EL (cell line): ENCODE measurements at regions not wholly inside any gene's neighbourhood (a gene's known extent, or its start where the extent isn't known, plus 50 kb on each side); places are given as distances from the start of the nearest gene placed in this dataset.
A peak's percentile ranks its signal among the peaks of the same experiment; 100 is the strongest.

Source experiments
- DNase-seq: peaks from one replicate; pipeline ENCODE4 v3.0.0-alpha.2; 2016

DNA sequence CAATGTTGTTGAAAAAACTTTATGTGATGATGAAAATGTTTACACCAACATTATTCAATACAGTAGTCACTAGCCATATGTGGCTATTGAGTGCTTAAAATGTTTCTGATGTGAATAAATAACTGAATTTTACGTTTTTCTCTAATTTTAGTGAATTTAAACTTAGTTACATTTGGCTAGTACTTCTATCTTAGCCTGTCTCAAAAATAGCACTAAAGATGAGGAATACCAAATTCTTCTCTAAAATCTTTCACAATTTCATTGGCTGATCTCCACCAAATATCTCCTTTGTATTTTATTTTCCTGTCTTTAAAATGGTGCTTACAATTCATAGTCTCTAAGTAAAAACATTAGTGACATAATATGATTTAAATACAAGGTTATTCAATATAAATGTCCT lies 83.7 kb upstream of the RND3 start:
- DNase-seq: no peak

DNA sequence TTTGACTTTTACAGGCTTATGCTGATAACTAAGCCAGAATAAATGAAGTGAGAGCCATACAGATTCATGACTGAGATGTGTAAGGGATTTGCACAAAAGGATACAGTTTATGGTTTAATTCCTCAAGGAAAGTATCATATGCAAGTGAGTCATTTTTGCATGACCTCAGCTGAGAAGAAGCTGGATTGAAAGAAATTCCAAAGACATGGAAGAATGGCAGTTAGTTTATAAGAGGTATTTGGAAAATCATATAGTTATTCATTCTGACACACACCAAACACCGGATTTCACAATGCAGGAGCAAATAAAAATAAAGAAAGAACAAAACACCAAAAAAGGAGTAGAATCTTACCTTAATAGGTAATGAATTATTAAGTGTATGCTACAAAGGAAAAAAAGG lies 83.2 kb upstream of the RND3 start:
- peak; percentile 93 for DNase-seq

DNA sequence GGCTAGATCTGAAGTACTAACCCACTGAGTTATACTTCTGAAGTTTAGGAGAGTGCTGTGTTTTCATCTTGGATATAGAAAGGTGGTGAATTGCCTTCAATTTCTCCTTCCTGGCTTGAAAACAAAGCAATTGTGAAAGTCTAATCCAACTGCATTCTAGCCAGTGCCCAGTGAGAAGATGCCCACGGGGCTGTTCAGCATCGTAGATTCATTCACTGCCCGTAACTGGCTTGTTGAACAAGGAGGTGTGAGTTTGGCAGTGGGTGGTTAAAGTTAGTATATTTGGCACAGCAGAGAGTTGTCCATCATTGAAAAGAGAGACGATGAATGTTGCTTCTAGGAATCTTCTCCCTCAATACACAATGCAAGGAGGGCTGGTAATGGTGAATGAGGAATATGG lies 82.3 kb upstream of the RND3 start:
- DNase-seq: no peak

DNA sequence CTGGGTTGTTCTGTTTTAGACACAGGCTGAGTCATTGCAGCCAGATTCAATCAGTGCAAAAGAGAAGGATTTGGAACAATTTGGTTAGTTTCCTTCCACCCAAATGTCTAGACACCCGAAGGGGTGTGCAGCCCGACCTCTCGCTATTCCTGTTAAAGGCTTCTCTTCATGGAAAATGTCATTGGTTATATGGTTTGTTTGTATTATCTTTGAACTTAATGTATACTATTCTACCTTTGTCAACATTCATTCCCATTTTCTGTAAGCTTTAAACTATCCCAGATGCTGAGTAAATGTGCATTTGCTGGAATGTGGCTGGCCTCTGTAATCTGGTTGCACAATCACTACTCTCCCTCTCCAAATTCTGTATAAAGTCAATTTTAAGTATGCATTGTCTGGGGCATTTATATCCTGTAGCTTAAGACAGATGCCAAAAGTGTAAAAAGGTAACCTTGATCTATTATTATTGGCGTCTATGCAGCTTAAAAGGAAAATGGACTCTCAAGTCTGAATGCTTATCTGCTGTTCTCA lies 80.4 kb upstream of the RND3 start:
- DNase-seq: peak; percentile 59

GRCh38 chr2:150566289-150566688 lies 78.8 kb upstream of the RND3 start:
- no peak for DNase-seq

DNA sequence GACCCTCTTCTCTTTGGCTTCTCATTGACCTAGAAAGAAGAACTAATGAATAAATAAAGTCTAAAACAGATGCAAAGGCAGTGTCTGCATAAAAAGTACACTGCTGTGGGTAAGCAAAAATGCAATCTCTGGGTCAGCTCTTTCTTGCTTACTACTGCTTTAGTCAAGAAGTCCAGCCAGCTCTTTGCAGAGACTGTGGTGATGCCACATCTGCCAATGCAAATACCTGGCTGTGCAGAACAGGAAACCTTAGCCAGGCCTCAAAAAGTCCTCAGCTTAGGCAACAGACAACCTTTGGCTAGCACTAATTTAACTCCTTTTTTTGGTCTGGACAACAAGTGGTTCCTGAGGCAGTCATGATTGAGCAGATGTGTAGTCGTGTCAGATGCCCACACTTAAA lies 73.6 kb upstream of the RND3 start:
- DNase-seq: no peak

DNA sequence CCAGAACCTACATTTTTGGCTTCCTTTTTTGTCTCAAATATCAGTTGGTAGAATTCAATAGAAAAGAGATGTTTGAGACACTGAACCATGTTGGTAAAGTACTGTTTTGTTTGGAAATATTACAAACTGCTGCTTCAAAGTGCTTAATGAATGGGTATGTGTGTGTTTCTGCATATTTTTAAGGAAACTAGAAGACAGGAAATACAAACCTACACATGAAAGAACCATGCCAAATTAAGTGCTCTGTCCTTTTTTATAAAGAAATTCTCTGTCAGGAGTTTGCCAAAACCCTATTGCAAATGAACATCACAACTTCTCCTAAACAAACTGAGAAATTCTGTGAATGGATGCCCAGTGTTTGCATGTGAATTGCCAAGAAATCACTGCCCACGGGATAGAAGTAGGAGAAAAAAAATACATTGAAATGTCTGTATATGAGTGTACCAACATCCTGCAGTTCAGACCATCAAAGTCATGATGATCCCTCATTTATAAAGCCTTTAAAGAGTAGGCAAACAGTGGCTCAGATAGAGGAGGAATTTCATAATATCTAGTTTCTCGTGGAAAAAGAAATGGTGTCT lies 69.6 kb upstream of the RND3 start:
- DNase-seq: no peak

GRCh38 chr2:150555611-150556356 lies 68.3 kb upstream of the RND3 start:
- DNase-seq: no peak

- no peak for DNase-seq
Observed at GRCh38 chr2:150554046-150554445, 66.6 kb upstream of the RND3 start.

DNA sequence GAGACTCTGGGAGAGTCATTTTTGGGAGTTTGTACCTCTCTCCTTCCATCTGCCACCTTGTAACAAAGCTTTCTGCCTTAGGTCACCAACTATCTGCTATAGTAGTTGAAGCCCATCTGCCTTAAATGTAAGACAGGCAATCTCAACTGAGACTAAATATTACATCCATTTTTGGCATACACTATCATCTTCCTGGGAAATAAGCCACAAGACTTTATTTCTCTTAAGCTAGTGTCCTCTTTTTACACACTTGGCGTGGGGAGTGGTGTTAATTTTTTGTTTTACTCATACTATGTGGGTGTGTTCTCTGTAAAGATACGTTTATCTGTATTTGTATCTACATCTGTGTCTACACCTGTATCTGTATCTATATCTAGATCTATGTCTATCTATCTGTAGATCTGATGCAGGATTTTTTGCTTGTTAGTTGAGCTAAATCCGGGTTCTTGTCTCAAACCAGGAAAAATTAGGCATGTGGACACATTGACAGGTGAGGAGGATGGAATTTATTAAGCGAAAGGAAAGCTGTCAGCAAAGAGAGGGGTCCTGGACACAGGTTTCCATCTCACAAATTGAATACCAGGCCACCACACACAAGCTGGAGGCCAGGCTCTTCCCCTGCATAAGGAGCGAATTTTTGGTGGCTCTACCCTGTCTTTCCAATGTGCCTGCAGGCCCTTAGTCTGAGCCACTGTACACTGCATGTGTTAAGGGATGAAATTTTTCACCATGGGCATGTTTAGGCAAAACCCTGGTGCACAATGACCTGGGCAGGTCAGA lies 64.8 kb upstream of the RND3 start:
- DNase-seq: no peak

- no peak for DNase-seq
Observed at GRCh38 chr2:150549381-150549780, 61.9 kb upstream of the RND3 start.

- DNase-seq: no peak
Observed at GRCh38 chr2:150548527-150548926, 61.1 kb upstream of the RND3 start.

GRCh38 chr2:150545916-150546315 lies 58.4 kb upstream of the RND3 start:
- DNase-seq: no peak

- DNase-seq: no peak
Observed at GRCh38 chr2:150544731-150545130, 57.3 kb upstream of the RND3 start.

- no peak for DNase-seq
Observed at GRCh38 chr2:150542692-150543091, 55.2 kb upstream of the RND3 start.

GRCh38 chr2:150542172-150542571 lies 54.7 kb upstream of the RND3 start:
- DNase-seq: no peak

- DNase-seq: peak; percentile 76
Observed at GRCh38 chr2:150538651-150539201, 51.3 kb upstream of the RND3 start.
